HepG2 (cell line): ENCODE measurements at regions not wholly inside any gene's neighbourhood (a gene's known extent, or its start where the extent isn't known, plus 50 kb on each side); places are given as distances from the start of the nearest gene placed in this dataset.

Experiments used
- ATAC-seq: fragments of 200-7000 bp; cut with Tn5 transposase; 3 replicates; pipeline ENCODE4 v1.9.1; 2020; ENCODE audit warnings: mild to moderate bottlenecking, moderate library complexity
- BruUV-seq: library from RNA; stranded (reverse); fragments of 400-500 nt; replicated peaks from 2 replicates; lab custom pipeline; 2021; lab: Mats Ljungman, UMichigan
- CTCF ChIA-PET: fragments of 300-600 bp; formaldehyde crosslinking; extraction: SDS; loops from one replicate; lab custom pipeline; 2021; ENCODE audit warnings: low total read pairs, inconsistent platforms, low intra/inter-chr PET ratio; lab: Yijun Ruan, JAX
- POLR2A ChIA-PET: fragments of 350-600 bp; sonication (Branson Sonifier 250); formaldehyde crosslinking; loops from one replicate; lab custom pipeline; 2020; ENCODE audit warnings: antibody characterized with exemption, inconsistent platforms; lab: Yijun Ruan, JAX
- DNase-seq: peaks from one replicate; pipeline ENCODE4 v3.0.0-alpha.2; 2015; ENCODE audit warnings: low spot score
- FAIRE-seq: peaks from 3 replicates; lab custom pipeline; 2011; peaks lifted over from hg19 to GRCh38; lab: Jason Lieb, UNC
- H2AFZ ChIP-seq: one replicate; pipeline ENCODE4 v1.6.1; 2011; ENCODE audit warnings: low read length, inconsistent platforms
- H3K27ac ChIP-seq: fragments of 300-600 bp; 3 replicates; pipeline ENCODE4 v1.8.0; 2011; ENCODE audit warnings: mixed run types, mild to moderate bottlenecking, mixed read lengths, low read length, inconsistent platforms; ENCODE audit not compliant: insufficient read depth; ENCODE audit errors: extremely low read length
- H3K27me3 ChIP-seq, 2 experiments: fragments of 200-600 bp in 1 of 2; 2 replicates in 1 of 2; 3 replicates in 1 of 2; pipeline versions ENCODE4 v1.6.0 to v1.8.0; 2011; ENCODE audit warnings: low read length in 2 of 2, mild to moderate bottlenecking in 2 of 2, moderate library complexity in 2 of 2, inconsistent platforms in 1 of 2; ENCODE audit not compliant: insufficient read depth in 2 of 2, control insufficient read depth in 1 of 2
- H3K36me3 ChIP-seq, 2 experiments: fragments of 200-600 bp in 1 of 2; replicated peaks in 1 of 2; 2 replicates in 1 of 2; 3 replicates in 1 of 2; pipeline versions ENCODE4 v1.5.1 to v1.8.0; 2011; ENCODE audit warnings: low read length in 2 of 2, inconsistent platforms in 1 of 2; ENCODE audit not compliant: insufficient read depth in 2 of 2, control insufficient read depth in 1 of 2
- H3K4me1 ChIP-seq: 2 replicates; pipeline ENCODE4 v1.5.1; 2012; ENCODE audit warnings: low read length, inconsistent platforms; ENCODE audit not compliant: insufficient read depth
- H3K4me2 ChIP-seq: 2 replicates; pipeline ENCODE4 v1.6.0; 2011; ENCODE audit warnings: low read depth, low read length, inconsistent platforms
- H3K4me3 ChIP-seq, 3 experiments: fragments of 200-600 bp in 1 of 3; sonication (generic), shearing (Covaris generic) in 1 of 3; replicated peaks in 1 of 3; 2 replicates each; pipeline ENCODE4 v1.5.1; 2011 to 2016; ENCODE audit warnings: low read length in 3 of 3, inconsistent platforms in 2 of 3, low read depth in 2 of 3, mild to moderate bottlenecking in 2 of 3, control low read depth in 1 of 3, mixed read lengths in 1 of 3; ENCODE audit not compliant: insufficient read depth in 1 of 3
- H3K79me2 ChIP-seq: one replicate; pipeline ENCODE4 v1.6.1; 2011; ENCODE audit warnings: low read length, inconsistent platforms; ENCODE audit not compliant: insufficient read depth
- H3K9ac ChIP-seq: 2 replicates; pipeline ENCODE4 v1.6.0; 2011; ENCODE audit warnings: mild to moderate bottlenecking, low read depth, low read length, inconsistent platforms; ENCODE audit not compliant: insufficient read depth
- H3K9me3 ChIP-seq: 2 replicates; pipeline ENCODE4 v1.5.1; 2012; ENCODE audit warnings: mild to moderate bottlenecking, low read length
- H4K20me1 ChIP-seq: 2 replicates; pipeline ENCODE4 v1.6.0; 2011; ENCODE audit warnings: inconsistent platforms, mild to moderate bottlenecking, low read length, moderate library complexity; ENCODE audit not compliant: insufficient read depth
- FOXA3 ChIP-seq: IDR thresholded peaks from 2 replicates; pipeline ENCODE4 v1.6.1; 2016; ENCODE audit warnings: missing genetic modification reagents, missing compliant biosample characterization
- KLF6 ChIP-seq: IDR thresholded peaks from 2 replicates; pipeline ENCODE4 v1.8.0; 2016; ENCODE audit warnings: missing biosample characterization, missing genetic modification reagents
- MAFF ChIP-seq: IDR thresholded peaks from 2 replicates; pipeline ENCODE4 v1.6.1; 2011; ENCODE audit warnings: low read depth, low read length, improper control_type of control experiment
- MAFK ChIP-seq, 2 experiments: IDR thresholded peaks in 1 of 2; conservative IDR thresholded peaks in 1 of 2; 2 replicates each; pipeline ENCODE4 v1.6.1; 2011; ENCODE audit warnings: improper control_type of control experiment in 2 of 2, low read length in 2 of 2
- MBD4 ChIP-seq: IDR thresholded peaks from 2 replicates; pipeline ENCODE4 v1.6.1; 2012; ENCODE audit warnings: low read length, inconsistent platforms, borderline replicate concordance
- NONO ChIP-seq, 2 experiments: fragments of 450-650 bp in 1 of 2; sonication (generic) in 1 of 2; formaldehyde crosslinking in 1 of 2; IDR thresholded peaks in 1 of 2; conservative IDR thresholded peaks in 1 of 2; 2 replicates each; pipeline versions ENCODE4 v1.6.1 to v1.8.0; 2017 to 2022; ENCODE audit warnings: mild to moderate bottlenecking in 1 of 2, missing genetic modification reagents in 1 of 2, moderate library complexity in 1 of 2
- TEAD3 ChIP-seq: optimal IDR thresholded peaks from 2 replicates; pipeline ENCODE3; 2016; ENCODE audit warnings: borderline replicate concordance
- ZNF33B ChIP-seq: sonication (generic); formaldehyde crosslinking; IDR thresholded peaks from 2 replicates; pipeline ENCODE4 v1.5.1; 2020; ENCODE audit warnings: mild to moderate bottlenecking, missing genetic modification reagents
- ZNF562 ChIP-seq: sonication (generic); formaldehyde crosslinking; IDR thresholded peaks from 2 replicates; pipeline ENCODE4 v1.8.0; 2022; ENCODE audit warnings: missing genetic modification reagents, borderline replicate concordance
- ZNF747 ChIP-seq: sonication (generic); formaldehyde crosslinking; IDR thresholded peaks from 2 replicates; pipeline ENCODE4 v1.8.1; 2023; ENCODE audit warnings: missing genetic modification reagents, mild to moderate bottlenecking, borderline replicate concordance
- WGBS: methylation state at CpG from one replicate; pipeline ENCODE4 v1.1.6; 2017; ENCODE audit warnings: low lambda C conversion rate; 5-methylcytosine and 5-hydroxymethylcytosine counted together
- in situ Hi-C: cut with HindIII; loops from 2 replicates; pipeline ENCODE4 v1.10.0; 2017; ENCODE audit warnings: low pct_unique_long_range_greater_than_20kb; ENCODE audit not compliant: extremely low pct_ligation_motif_present
- intact Hi-C: fragments of 100-400 bp; cut with micrococcal nuclease; formaldehyde crosslinking; loops from one replicate; pipeline ENCODE4 v1.10.0; 2022; ENCODE audit not compliant: unreplicated experiment
- TF ChIP-seq, protein P1 (sequence below): sonication (generic); formaldehyde crosslinking; IDR thresholded peaks from 2 replicates; pipeline ENCODE4 v1.5.0; 2020; ENCODE audit warnings: missing genetic modification reagents, mild to moderate bottlenecking, borderline replicate concordance

DNA sequence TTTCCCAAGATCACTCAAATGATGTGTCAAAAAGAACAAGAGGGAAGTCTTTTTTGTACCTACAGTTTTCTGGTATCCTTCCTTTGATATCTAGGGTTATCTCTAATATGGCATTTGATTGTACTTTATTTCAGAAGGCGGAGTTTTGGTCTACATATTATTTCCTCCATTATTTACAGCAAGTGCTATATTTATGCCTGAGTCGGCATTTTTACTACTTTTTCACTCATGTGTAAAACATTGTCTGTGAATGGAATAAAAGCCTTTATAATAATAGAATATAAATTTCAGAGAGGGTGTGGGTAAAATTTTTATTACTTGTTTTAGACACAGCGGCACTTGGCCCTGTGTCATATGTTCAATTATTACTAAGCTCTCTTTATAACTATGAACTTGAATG, 398.4 kb downstream of the BCKDHB start:
- intact Hi-C loops (no loop called here), in situ Hi-C loops (no loop called here)
- Histone ChIP-seq H3K9me3 (no peaks in the 10 kb centered on the region), H3K36me3 (no peaks in the 10 kb centered on the region), H3K9ac (no peak overlapping the region), H3K27ac (no peak overlapping the region), H3K27me3 (no peaks in the 10 kb centered on the region), H3K4me3 (no peak overlapping the region), H2AFZ (no peak overlapping the region), H4K20me1 (no peaks in the 10 kb centered on the region), H3K4me2 (no peak overlapping the region), H3K79me2 (no peaks in the 10 kb centered on the region), H3K4me1 (peaks cover 70% of the 10 kb centered on the region)
- POLR2A ChIA-PET = no interaction called here
- BruUV-seq = no TSS peak
- TF ChIP-seq TEAD3 (CRISPR knock-in tag) (no peak), MBD4 (no peak), NONO (IDR thresholded peaks at IDR 0.05) (no peak), NONO (CRISPR knock-in tag; conservative IDR thresholded peaks at IDR 0.05) (no peak), FOXA3 (CRISPR knock-in tag) (no peak), MAFF (peak; percentile 97), KLF6 (CRISPR knock-in tag) (no peak), ZNF562 (CRISPR knock-in tag) (no peak), ZNF33B (CRISPR knock-in tag) (no peak), ZNF747 (CRISPR knock-in tag) (no peak), MAFK (conservative IDR thresholded peaks at IDR 0.05 in 1 of 2, IDR thresholded peaks at IDR 0.05 in 1 of 2; ENCODE audit: low read length in 2 of 2) (peak; percentile 96 to 98)
- TF ChIP-seq, protein P1, sequence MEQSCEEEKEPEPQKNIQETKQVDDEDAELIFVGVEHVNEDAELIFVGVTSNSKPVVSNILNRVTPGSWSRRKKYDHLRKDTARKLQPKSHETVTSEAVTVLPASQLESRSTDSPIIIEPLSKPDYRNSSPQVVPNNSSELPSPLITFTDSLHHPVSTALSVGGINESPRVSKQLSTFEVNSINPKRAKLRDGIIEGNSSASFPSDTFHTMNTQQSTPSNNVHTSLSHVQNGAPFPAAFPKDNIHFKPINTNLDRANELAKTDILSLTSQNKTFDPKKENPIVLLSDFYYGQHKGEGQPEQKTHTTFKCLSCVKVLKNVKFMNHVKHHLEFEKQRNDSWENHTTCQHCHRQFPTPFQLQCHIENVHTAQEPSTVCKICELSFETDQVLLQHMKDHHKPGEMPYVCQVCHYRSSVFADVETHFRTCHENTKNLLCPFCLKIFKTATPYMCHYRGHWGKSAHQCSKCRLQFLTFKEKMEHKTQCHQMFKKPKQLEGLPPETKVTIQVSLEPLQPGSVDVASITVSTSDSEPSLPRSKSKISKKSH (CRISPR knock-in tag) = no peak
- DNase-seq = no peak
- no peak for FAIRE-seq
- WGBS = 95% methylated on average over 3 of the region's 3 CpGs
- no peak for ATAC-seq
- CTCF ChIA-PET = no interaction called here
